ENCODE measurements at regions not wholly inside any gene's neighbourhood (a gene's known extent, or its start where the extent isn't known, plus 50 kb on each side); places are given as distances from the start of the nearest gene placed in this dataset.

DNA sequence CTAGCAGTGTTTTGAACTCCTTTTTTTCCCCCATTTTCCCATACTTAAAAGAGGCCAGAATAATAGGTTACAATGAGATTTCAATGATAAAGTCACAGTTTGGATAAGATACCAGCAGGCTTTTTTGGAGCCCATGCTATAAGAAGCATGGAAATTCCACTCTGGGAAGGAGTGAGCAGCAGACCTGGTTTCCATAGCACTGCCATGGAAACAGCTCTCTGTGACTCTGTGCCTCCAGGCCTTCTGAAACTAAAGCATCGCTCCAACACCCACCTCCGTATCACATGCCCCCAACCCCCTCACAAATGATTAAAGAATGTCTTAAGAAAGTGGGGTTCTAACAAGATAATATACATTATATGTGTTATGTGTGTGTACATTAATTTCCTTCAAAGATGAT lies 165.0 kb downstream of the GRIN2B start:
- Histone ChIP-seq H3K4me2 (no peak overlapping the region), H2AFZ (ENCODE audit: low read depth) (no peak overlapping the region), H3K4me3 (IDR thresholded peaks at IDR 0.05; ENCODE audit: insufficient read depth, low read depth, low read length) (no peak overlapping the region), H3K4me1 (ENCODE audit: low read depth, poor library complexity, severe bottlenecking) (no peaks in the 10 kb centered on the region), H3K27me3 (ENCODE audit: insufficient read depth, low read depth) (no peaks in the 10 kb centered on the region), H3K36me3 (ENCODE audit: insufficient read depth) (no peaks in the 10 kb centered on the region), H3K79me2 (ENCODE audit: insufficient read depth, low read depth) (no peaks in the 10 kb centered on the region), H4K20me1 (ENCODE audit: insufficient read depth) (no peaks in the 10 kb centered on the region), H3K27ac (no peak overlapping the region), H3K9ac (no peak overlapping the region)
- TF ChIP-seq, protein P1, sequence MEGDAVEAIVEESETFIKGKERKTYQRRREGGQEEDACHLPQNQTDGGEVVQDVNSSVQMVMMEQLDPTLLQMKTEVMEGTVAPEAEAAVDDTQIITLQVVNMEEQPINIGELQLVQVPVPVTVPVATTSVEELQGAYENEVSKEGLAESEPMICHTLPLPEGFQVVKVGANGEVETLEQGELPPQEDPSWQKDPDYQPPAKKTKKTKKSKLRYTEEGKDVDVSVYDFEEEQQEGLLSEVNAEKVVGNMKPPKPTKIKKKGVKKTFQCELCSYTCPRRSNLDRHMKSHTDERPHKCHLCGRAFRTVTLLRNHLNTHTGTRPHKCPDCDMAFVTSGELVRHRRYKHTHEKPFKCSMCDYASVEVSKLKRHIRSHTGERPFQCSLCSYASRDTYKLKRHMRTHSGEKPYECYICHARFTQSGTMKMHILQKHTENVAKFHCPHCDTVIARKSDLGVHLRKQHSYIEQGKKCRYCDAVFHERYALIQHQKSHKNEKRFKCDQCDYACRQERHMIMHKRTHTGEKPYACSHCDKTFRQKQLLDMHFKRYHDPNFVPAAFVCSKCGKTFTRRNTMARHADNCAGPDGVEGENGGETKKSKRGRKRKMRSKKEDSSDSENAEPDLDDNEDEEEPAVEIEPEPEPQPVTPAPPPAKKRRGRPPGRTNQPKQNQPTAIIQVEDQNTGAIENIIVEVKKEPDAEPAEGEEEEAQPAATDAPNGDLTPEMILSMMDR (conservative IDR thresholded peaks at IDR 0.05; ENCODE audit: low read depth, low read length): no peak

DNA sequence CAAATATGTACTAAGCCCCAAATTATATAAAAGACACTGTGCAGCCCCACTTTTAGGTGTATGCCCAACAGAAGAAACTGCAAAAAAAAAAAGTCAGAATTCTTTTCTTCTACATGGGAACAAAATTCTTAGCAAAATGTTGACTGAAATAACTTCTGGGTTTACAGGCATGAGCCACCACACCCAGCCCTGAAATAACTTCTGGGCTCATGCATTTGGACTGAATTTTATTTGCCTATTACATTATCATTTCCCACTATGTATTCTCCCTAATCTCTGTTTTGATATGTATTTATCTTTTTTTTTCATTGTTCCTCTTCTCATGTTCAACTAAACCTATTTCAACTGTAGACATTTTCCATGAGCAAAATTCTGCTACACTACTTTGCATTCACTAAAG lies 169.2 kb downstream of the GRIN2B start:
- Histone ChIP-seq H3K4me2 (no peak overlapping the region), H3K27ac (no peak overlapping the region), H2AFZ (ENCODE audit: low read depth) (no peak overlapping the region), H3K79me2 (ENCODE audit: insufficient read depth, low read depth) (no peaks in the 10 kb centered on the region), H3K36me3 (ENCODE audit: insufficient read depth) (no peaks in the 10 kb centered on the region), H3K4me1 (ENCODE audit: low read depth, poor library complexity, severe bottlenecking) (no peaks in the 10 kb centered on the region), H3K4me3 (IDR thresholded peaks at IDR 0.05; ENCODE audit: insufficient read depth, low read depth, low read length) (no peak overlapping the region), H3K9ac (no peak overlapping the region), H3K27me3 (ENCODE audit: insufficient read depth, low read depth) (no peaks in the 10 kb centered on the region), H4K20me1 (ENCODE audit: insufficient read depth) (no peaks in the 10 kb centered on the region)
- TF ChIP-seq, protein P1 (conservative IDR thresholded peaks at IDR 0.05; ENCODE audit: low read depth, low read length): no peak

DNA sequence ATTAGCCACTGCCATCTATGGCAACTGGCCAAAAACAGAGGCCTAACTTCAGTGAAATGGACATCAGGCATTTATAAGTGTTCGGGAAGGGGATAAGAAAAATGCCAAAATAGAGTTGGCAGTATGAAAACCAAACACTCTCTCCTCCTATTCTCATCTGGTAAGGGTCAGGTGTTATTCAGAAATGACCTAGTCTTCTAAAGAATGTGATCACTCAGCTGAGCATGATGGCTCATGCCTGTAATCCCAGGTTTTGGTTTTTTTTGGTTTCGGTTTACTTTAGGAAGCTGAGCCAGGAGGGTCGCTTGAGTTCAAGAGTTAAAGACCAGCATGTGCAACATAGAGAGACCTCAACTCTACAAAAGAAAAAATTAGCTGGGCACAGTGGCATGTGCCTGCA lies 170.3 kb downstream of the GRIN2B start:
- H3K4me1 ChIP-seq (ENCODE audit: low read depth, poor library complexity, severe bottlenecking): no peaks in the 10 kb centered on the region
- no peak overlapping the region for H3K27ac ChIP-seq
- H4K20me1 ChIP-seq (ENCODE audit: insufficient read depth): no peaks in the 10 kb centered on the region
- H3K4me3 ChIP-seq (IDR thresholded peaks at IDR 0.05; ENCODE audit: insufficient read depth, low read depth, low read length): no peak overlapping the region
- H3K27me3 ChIP-seq (ENCODE audit: insufficient read depth, low read depth): no peaks in the 10 kb centered on the region
- H3K4me2 ChIP-seq: no peak overlapping the region
- H3K9ac ChIP-seq: no peak overlapping the region
- H2AFZ ChIP-seq (ENCODE audit: low read depth): no peak overlapping the region
- TF ChIP-seq, protein P1 (conservative IDR thresholded peaks at IDR 0.05; ENCODE audit: low read depth, low read length): no peak
- H3K79me2 ChIP-seq (ENCODE audit: insufficient read depth, low read depth): no peaks in the 10 kb centered on the region
- H3K36me3 ChIP-seq (ENCODE audit: insufficient read depth): no peaks in the 10 kb centered on the region

DNA sequence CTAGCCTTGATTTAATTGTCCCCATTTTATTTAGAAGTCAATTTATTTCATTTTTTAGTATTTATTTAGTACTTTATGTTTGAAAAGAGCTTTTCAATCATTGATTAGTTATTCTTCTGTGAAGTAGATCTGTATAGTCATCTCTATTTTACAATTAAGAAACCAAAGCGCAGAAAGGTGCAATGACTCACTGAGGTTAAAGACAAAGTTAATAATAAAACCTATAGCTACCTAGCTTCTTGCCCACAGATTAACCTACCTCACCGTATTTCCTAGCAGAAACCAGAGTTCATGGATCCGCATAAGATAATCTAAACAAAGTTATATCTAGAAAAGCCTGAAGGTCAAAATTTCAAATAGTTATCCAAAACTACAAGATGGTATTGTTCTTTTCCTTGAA lies 176.4 kb downstream of the GRIN2B start:
- Histone ChIP-seq H3K4me2 (no peak overlapping the region), H3K27me3 (ENCODE audit: insufficient read depth, low read depth) (no peaks in the 10 kb centered on the region), H4K20me1 (ENCODE audit: insufficient read depth) (no peaks in the 10 kb centered on the region), H3K79me2 (ENCODE audit: insufficient read depth, low read depth) (no peaks in the 10 kb centered on the region), H2AFZ (ENCODE audit: low read depth) (no peak overlapping the region), H3K27ac (no peak overlapping the region), H3K4me3 (IDR thresholded peaks at IDR 0.05; ENCODE audit: insufficient read depth, low read depth, low read length) (no peak overlapping the region), H3K9ac (no peak overlapping the region), H3K36me3 (ENCODE audit: insufficient read depth) (no peaks in the 10 kb centered on the region), H3K4me1 (ENCODE audit: low read depth, poor library complexity, severe bottlenecking) (no peaks in the 10 kb centered on the region)
- TF ChIP-seq, protein P1 (conservative IDR thresholded peaks at IDR 0.05; ENCODE audit: low read depth, low read length): no peak

DNA sequence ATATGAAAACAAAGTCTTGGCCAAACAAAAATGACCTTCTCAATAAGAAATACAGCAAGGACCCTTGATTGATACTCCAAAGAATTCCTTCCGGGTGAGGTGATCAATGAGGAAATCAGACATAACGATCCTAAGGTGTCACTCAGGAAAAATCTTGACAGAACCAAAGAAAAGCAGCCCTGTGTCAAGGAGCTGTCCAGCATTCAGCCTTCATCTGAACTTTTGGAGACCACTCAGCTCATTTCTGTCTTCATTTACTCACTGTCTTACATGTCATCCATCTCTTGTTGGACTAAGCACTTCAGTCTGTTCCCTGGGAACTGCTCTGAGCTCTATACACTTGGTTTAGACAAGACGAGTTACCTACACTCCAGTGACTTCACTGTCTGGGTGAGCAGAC lies 179.9 kb downstream of the GRIN2B start:
- Histone ChIP-seq H3K4me1 (ENCODE audit: low read depth, poor library complexity, severe bottlenecking) (no peaks in the 10 kb centered on the region), H3K27me3 (ENCODE audit: insufficient read depth, low read depth) (no peaks in the 10 kb centered on the region), H4K20me1 (ENCODE audit: insufficient read depth) (no peaks in the 10 kb centered on the region), H3K4me3 (IDR thresholded peaks at IDR 0.05; ENCODE audit: insufficient read depth, low read depth, low read length) (no peak overlapping the region), H2AFZ (ENCODE audit: low read depth) (no peak overlapping the region), H3K9ac (no peak overlapping the region), H3K79me2 (ENCODE audit: insufficient read depth, low read depth) (no peaks in the 10 kb centered on the region), H3K36me3 (ENCODE audit: insufficient read depth) (no peaks in the 10 kb centered on the region), H3K27ac (no peak overlapping the region), H3K4me2 (no peak overlapping the region)
- TF ChIP-seq, protein P1 (conservative IDR thresholded peaks at IDR 0.05; ENCODE audit: low read depth, low read length): no peak
